ENCODE measurements at regions not wholly inside any gene's neighbourhood (a gene's known extent, or its start where the extent isn't known, plus 50 kb on each side); places are given as distances from the start of the nearest gene placed in this dataset.

DNA sequence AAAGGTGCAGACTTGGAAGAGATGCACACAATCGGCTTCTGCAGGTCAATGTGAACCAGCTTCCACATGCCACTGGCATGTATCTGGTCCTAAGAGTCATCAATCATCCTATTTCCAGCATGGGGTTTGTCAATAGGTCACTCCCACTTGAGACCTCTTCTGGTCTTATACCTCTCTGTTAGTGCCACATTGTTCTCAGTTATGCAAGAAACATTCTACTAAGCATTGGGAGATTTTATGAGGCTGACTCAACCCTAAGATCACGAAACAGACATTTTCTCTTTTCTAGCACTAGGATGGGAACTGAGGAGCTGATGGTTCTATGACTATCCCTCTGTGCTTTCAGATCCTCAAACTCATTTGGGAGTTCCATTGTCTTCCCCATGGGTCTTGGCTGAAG lies 581.5 kb upstream of the KLF12 start:
- intact Hi-C loops (cut with DNase I, micrococcal nuclease) = no loop called here

DNA sequence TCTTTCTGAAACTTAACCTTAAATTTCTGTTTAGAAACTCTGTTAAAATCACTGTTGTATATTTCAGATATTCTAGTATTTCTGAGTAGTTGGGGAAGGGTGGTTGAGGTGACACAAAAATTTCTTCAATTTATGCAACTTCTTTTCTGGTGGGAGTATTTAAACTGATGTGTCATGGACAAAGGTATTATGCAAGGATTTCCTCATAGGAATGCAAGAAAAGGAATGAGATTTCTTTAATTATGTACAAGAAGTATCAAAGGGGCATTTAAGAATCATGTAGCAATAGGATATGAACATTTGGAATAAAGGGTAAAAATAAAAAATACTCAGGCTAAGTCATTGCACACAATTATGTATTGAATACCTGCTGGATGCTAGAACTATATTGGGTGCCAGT lies 575.8 kb upstream of the KLF12 start:
- no peak for DNase-seq
- intact Hi-C loops (cut with DNase I, micrococcal nuclease) = no loop called here
- no peak for ATAC-seq

More for the DNA sequence above, 581.5 kb upstream of the KLF12 start:
- DNase-seq = no peak
- no peak for ATAC-seq

DNA sequence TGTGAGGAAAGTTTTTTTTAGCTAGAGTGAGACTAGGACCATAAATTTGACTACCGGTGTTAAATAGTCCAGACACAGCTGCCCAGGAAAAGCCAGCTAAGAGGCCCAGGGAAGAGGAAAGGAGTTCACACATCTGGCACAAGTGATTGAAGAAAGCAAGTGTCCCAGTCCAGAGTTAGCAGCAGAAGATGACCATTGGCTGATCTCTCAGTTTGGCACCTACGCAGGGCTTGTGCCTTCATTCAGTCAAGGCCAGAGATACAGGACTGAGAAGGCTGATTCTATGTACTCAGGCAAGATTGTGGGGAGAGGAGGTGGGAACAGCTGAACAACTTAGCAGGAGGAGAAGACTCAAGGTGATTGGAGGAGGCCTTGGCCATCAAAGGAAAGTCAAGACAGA lies 575.0 kb upstream of the KLF12 start:
- intact Hi-C loops (cut with DNase I, micrococcal nuclease) = no loop called here
- ATAC-seq = no peak
- DNase-seq = no peak

DNA sequence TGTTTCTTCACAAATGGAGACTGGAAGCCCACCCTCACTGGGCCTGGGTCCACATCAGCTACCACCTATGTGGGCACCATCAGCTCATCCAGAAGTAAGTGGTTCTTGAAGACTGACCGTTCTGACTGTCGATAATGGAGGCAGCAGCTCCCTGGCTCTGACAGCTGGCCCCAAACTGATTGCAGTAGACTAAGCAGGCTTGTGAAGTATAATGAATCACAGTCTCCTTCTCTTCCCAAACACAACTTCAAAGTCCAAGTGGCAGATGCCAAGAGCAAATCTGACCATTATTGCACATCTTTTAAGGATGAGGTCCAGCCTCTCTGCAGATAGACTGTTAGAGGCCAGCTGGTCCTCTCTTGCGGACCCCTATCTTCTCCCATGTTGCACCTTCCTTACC lies 574.4 kb upstream of the KLF12 start:
- no peak for DNase-seq
- intact Hi-C loops (cut with DNase I, micrococcal nuclease) = no loop called here
- no peak for ATAC-seq

DNA sequence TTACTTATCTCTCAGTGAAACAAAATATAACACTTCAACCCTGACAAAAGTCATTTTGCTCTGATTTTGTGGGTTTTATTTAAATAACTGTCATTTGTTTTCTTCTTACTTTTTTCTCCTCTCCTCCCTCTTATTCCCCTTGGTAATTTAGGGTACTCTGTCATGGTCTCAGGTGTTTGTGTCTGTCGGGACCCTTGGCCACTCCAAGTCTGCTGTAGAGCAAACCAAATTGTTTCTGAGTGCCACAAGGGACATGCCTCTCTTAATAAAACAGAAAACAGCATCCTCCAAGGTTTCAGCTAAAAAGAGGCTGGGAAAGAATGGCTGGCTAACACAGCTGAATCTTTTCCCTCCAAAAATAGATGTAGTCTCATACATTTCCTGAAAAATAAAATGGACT lies 573.1 kb upstream of the KLF12 start:
- ATAC-seq = no peak

DNA sequence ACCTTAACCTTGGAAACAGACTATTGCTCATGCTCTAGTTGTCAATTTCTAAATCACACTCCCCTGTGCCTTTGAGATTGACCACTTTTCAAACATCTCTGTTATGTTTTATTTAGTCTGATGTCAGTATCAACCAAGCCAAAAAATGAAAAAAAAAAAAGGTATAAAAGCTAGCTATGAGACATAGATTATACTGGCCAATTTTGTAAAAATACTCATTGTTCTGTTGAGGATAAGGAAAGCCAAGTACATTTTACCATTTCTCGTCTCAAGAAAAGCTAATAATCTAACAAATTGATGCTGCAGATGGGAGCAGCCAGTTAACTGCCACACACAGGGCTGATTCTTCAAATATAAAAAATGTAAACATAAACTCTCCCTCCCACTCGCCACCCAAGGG lies 572.6 kb upstream of the KLF12 start:
- no peak for ATAC-seq
- no peak for DNase-seq
- intact Hi-C loops (cut with DNase I, micrococcal nuclease) = no loop called here

More for the DNA sequence above, 573.1 kb upstream of the KLF12 start:
- DNase-seq = no peak
- intact Hi-C loops (cut with DNase I, micrococcal nuclease) = no loop called here

DNA sequence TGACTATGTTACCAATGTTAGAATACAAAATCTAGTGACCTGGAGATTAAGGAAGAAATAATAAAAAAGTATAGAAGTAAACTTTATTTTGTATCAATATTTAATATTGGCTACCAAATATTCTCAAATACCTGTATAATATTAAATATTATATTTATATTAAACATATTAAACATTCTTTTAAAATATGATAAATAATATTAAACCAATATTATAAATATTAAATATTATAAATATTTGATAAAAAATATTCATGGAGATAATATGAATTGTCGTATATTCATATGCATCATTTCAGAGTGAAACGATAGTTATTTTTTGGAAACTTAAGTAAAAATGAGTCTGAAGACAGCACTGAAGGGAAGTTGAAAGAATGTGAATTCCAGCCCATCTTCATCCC lies 571.2 kb upstream of the KLF12 start:
- no peak for ATAC-seq
- intact Hi-C loops (cut with DNase I, micrococcal nuclease) = no loop called here
- no peak for DNase-seq

DNA sequence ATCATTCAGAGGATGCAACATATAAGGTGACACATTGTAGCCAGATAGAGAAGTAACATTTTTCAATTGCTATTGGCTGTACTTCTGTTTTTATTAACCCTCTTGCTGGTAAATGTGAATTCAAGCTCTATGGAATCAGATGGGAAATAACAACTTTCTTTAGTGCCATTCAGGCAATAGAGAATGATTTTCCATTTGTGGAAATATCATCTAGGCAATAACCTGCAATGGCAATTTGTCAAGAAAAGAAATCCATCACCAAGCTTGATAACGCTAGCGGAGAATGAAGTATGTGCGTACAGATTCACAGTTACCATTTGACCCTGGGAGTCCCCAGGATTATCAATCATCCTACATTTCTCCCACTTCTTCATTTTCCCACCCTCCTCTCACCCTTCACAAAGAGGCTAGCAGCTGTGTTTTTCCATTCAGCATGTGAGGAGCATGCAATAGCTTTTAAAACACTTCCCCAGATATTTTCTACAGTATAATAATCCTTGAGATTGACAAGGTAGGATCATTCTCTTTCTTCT lies 569.7 kb upstream of the KLF12 start:
- intact Hi-C loops (cut with DNase I, micrococcal nuclease) = no loop called here
- no peak for DNase-seq
- no peak for ATAC-seq

DNA sequence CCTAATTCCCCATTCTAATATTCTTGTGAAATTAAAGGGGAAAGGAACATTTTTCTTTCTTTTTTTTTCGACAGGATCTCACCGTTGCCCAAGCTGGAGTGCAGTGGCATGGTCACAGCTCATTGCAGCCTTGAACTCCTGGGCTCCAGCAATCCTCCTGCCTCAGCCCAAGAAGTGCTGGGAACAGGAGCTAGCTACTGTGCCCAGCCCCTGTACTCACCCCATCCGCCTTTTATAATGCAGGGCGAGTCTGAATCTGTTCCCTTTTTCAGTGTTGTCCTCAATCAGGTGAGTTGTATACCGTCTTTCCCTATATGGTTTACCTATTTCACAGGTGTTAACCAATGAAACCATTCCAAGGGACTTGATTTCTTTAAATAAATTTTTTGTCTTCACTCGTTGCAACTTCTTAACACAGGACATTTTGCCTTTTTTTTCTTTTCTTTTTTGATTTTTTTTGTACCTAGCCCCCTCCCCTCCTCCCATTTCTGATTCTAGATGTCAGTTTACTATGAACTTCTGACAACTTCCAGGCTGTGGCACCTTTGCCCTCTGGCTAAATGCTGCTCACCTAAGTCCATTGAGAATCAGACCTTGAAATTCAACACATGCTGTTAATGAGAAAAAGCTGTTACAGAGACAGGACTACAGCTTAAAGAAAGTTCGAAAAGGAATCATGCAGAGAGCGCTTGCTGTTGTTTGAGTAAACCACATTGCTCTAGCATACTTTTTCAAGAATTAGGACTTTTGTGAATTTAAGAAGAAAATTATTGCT lies 562.1 kb upstream of the KLF12 start:
- DNase-seq (no peak), ATAC-seq (no peak)
- intact Hi-C loops (cut with DNase I, micrococcal nuclease) = no loop called here

DNA sequence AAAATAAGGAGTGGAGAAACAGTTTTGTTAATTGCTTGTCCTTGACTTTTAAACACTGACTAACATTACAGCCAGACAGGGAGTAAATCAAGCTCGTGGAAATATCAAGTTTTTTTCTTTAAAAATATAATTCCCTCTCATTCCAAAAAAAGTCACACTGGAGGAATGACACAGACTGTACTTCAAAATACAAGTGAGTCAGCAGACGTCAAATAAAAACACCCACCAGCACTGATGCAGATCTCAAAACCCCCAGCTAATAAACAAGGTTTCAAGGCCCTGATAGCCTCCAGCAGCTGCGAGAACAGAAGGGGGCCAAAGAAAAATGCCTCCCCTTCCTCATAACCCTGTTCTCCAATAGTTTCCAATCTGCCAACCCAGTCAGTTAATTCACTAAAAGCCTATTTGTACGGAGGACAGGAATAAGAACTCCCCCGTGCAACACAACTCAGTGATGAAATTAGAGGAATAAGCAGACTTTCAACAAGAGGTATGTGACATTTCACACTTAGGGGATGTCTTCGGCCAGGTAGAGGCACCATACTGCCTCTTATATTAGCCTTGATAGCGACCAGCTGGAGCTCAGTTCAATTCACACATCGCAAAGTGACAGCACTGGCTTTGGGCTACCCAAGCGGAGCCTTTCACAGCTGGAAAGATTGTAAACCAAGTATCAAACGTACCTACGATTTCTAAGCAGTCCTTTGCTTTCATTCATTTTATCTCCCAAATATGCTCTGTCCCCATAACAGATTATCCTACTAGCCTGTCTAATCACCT lies 561.0 kb upstream of the KLF12 start:
- no peak for ATAC-seq
- intact Hi-C loops (cut with DNase I, micrococcal nuclease) = no loop called here
- no peak for DNase-seq

DNA sequence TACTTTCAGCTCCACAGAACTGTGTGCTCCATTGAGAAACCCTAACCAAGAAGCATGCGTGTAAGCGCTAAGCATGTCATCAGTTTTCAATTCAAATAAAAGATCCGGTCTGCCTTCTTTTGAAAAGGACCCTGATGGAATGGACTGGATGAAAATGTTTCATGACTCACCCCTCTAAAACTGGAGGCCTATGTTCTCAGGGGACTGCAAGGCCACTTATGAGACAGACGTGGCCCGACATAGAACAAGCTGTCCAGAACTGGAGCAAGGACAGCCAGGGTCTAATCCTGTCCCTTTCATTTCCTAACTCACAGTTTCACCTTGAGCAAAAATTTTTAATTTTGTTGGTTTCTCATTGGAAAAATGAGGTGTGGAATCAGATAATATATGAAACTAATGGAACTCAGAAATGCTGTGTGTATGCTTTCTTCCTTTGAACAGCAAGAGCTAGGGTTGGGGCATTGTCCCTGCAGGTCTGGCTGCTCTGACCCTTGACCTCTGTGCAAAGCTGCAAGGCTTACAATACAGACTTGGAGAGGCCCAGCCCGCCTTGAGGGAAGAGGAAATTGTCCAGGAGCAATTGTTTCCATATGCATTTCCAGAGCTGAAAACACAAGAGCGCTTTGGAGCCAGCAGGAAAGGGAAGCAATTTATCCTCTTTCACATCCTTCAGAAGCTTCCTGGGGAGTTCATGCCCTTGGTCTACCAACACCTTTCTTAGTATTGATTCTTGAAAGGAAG lies 553.4 kb upstream of the KLF12 start:
- ATAC-seq (no peak), DNase-seq (no peak)
- intact Hi-C loops (cut with DNase I, micrococcal nuclease) = no loop called here

DNA sequence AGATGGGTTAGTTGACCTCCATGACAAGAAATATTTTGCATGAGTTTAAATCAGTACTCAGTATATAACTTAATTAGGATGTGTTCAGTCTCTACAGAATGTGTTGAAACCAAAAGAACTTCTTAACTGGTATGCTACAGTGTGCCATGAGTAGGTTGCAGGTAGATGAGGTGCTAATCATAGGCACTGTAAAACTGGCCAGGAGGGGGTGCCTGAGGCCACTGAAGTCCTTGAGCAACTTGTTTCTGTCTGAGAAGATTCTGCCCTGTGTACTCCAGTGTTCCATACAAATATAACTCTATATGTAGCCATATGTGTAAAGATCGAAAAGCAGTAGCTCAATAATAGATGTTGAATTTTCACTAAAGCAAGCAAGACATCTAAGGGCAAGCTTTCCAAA lies 549.2 kb upstream of the KLF12 start:
- intact Hi-C loops (cut with DNase I, micrococcal nuclease) = no loop called here
- DNase-seq = no peak
- no peak for ATAC-seq

DNA sequence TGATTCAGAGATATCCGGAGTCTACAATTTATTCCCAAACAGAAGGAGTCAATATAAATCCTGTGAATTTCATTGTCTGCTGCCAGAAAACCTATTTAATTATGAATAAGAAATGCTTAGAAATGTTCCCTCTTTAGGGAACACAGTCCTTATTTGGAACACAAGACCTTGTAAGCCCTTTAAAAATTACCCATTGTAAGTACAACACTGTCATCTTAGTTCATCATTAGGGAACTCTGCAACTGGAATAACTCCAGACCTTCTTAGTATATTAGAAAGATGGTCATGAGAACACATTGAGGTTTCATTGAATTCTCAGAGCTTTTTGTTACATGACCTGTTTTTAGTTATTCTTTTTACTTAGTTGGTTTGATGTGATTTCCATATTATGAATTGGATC lies 548.5 kb upstream of the KLF12 start:
- intact Hi-C loops (cut with DNase I, micrococcal nuclease) = no loop called here

DNA sequence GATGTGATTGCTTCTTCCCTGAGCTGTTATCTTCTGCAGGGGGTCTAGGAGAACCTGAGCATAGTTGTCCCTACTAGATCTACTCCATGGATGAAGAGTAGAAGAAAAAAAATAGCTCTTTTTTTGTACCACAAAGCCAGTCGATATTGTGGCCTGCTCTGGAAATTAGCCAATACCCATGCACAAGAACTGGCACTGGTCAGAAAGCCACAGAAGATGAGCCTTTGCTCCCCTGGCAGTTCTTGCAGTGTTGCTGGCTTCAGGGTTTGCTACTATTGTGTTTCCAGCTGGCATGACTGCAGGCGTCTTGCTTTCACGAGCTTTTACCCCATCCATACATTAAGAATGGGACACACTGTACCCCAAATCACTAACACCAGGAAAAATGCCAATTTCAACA lies 547.7 kb upstream of the KLF12 start:
- intact Hi-C loops (cut with DNase I, micrococcal nuclease) = no loop called here
- no peak for ATAC-seq
- DNase-seq = no peak

More for the DNA sequence above, 548.5 kb upstream of the KLF12 start:
- no peak for DNase-seq
- ATAC-seq = no peak

DNA sequence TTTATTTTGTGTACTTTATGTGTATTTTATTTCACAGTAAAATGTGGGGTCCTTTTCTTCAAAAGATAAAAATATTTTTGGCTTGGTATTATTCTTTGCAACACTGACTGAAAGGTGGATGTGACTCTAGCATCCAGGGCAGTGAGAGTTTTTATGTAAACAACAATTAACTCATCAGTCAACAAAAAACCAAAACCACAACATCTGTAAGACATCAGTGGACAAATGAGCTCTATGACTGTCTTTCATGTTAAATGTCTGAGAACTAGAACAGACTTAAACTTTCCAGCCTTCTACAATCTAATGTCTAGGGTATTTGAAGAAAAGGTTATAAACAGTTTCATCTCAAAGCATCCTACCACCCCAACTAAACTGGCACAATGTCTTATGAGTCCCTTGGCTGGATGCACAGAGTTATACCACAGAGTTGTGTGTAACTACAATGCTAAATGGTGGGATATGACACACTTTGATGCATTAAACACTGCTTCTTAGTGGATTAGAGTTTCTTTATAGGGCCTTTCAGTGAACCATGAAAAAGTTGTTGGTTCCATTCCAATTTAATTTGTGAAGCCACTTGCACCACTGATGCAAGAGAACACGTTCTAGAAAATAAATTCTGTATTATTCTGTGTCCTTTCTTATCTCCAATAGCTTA lies 544.2 kb upstream of the KLF12 start:
- DNase-seq = no peak
- intact Hi-C loops (cut with DNase I, micrococcal nuclease) = no loop called here
- no peak for ATAC-seq

DNA sequence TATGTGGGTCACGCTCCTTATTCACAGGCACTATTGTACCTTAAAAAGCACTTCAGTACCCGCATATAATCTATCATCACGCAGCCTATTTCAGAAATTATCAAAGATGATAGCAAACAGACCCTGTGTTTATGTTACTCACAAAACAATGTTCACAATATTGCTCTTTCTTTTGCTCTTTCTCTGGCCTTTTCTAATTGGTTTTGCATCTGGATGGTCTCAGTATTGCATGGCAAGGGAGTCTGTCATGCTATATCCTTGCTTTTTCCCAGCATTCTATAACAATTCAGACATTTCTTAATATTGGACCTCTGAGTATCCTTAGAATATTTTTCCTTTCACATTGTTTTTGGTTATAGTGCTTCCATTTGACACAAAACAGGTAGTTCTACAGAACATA lies 541.8 kb upstream of the KLF12 start:
- ATAC-seq (no peak), DNase-seq (no peak)
- intact Hi-C loops (cut with DNase I, micrococcal nuclease) = no loop called here

DNA sequence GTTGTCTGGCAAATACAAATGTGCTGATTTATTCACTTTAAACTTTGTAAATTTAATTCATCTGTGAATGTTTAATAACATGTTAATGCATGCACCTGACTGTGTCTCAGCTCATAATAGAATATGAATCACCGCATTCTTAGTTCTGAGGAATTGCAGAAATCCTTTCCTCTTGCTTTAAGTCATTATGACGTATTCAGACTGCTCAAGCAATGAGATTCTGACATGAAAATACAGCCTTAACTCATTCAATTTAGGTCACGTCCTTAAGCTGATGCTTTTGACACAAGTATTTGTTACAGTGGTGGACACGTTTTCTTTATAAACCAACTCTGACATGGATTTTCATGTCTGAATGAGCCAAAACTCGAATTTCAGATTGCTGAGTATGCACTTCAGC lies 541.0 kb upstream of the KLF12 start:
- intact Hi-C loops (cut with DNase I, micrococcal nuclease) = no loop called here

DNA sequence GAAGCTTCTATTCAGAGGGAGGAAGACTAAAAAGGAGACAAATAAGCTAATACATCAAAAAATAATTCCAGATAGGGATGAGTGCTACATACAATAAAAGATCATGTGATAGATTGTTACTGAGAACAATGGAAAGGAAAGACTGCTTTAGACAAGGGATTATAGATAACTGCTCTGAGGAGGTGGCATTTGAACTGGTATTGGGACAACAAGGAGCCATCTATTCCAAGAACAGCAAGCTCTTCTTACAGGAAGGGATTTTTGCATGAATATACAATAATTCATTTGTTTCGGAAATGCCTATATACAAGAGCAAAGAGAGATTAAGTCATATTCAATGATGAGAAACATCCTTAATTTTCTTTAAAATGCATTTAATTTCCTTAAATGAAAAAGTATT lies 540.5 kb upstream of the KLF12 start:
- intact Hi-C loops (cut with DNase I, micrococcal nuclease) = no loop called here
- DNase-seq (no peak), ATAC-seq (no peak)

More for the DNA sequence above, 541.0 kb upstream of the KLF12 start:
- ATAC-seq (no peak), DNase-seq (no peak)

DNA sequence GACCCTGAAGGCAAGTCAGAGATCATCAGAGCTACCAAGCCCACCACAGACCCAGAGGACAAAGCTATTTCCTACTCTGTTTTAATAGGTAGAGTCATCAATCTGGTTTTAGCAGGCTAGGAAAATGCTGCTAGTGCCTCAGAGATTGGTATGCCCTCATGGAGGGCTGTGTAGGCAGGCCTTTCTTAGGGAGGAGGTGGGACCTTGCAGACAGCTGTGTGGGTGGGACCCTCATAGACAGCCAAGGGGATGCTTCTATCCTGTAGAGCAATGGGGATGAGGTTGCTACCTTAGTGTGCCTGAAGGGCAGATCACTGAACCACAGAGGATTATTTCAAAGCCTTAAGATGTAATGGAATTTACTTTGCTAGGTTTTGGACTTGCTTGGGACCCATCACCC lies 534.9 kb upstream of the KLF12 start:
- no peak for DNase-seq
- intact Hi-C loops (cut with DNase I, micrococcal nuclease) = no loop called here
- no peak for ATAC-seq
